ENCODE measurements at regions not wholly inside any gene's neighbourhood (a gene's known extent, or its start where the extent isn't known, plus 50 kb on each side); places are given as distances from the start of the nearest gene placed in this dataset.

DNA sequence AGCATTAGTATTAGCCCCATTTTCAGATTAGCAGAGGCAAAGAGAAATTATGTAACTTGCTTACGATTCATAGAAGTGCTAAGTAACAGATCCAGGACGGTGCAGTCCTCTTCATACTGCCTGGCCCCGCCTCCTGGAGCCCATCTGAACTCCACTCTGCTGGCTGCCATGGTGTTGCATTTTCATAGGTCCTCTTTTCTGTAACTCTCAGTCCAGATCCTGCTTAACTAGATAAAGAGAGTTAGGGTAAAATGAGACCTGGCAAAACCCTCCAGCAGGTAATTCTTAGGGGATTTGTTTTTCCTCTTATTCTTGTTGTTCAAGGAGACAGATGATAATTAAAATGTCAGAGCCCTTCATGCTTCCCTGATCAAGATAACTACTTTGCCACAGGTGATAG lies 135.1 kb upstream of the EFNA5 start:
- TF ChIP-seq, protein P1, sequence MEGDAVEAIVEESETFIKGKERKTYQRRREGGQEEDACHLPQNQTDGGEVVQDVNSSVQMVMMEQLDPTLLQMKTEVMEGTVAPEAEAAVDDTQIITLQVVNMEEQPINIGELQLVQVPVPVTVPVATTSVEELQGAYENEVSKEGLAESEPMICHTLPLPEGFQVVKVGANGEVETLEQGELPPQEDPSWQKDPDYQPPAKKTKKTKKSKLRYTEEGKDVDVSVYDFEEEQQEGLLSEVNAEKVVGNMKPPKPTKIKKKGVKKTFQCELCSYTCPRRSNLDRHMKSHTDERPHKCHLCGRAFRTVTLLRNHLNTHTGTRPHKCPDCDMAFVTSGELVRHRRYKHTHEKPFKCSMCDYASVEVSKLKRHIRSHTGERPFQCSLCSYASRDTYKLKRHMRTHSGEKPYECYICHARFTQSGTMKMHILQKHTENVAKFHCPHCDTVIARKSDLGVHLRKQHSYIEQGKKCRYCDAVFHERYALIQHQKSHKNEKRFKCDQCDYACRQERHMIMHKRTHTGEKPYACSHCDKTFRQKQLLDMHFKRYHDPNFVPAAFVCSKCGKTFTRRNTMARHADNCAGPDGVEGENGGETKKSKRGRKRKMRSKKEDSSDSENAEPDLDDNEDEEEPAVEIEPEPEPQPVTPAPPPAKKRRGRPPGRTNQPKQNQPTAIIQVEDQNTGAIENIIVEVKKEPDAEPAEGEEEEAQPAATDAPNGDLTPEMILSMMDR (IDR thresholded peaks at IDR 0.05), result no peak
- no peak for TF ChIP-seq POLR2A (IDR thresholded peaks at IDR 0.05)
